Activated CD8-positive, alpha-beta memory T cell treated with anti-CD3 and anti-CD28 coated beads, Interleukin-2, amount 50 U/mL, for 1 hour (primary cell): ENCODE measurements at regions not wholly inside any gene's neighbourhood (a gene's known extent, or its start where the extent isn't known, plus 50 kb on each side); places are given as distances from the start of the nearest gene placed in this dataset.

Experiments used
- DNase-seq: peaks from one replicate; pipeline ENCODE4 v3.0.0-alpha.2; 2020; ENCODE audit errors: extremely low read depth

DNA sequence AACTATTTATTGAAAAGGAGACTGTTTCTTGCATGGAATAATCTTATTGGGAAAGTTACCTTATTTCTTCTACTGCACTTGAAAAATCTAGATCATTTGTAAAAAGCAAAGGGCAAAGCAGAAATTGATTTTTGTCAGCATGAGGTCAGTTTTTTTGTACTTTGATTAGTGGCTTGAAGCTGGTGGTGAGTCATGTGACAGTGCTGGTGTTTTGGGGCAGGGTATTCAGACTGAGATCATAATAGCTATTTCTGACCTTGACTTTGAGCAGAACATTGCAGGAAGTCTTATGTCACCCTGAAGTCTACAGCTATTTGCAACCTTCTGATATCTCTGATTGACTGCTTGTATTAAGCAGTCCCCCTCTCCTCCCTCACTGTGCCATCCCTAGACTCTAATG lies 66.3 kb upstream of the SORCS3 start:
- no peak for DNase-seq

GRCh38 chr10:104576611-104577010 lies 64.5 kb upstream of the SORCS3 start:
- DNase-seq: no peak

GRCh38 chr10:104577163-104577562 lies 63.9 kb upstream of the SORCS3 start:
- no peak for DNase-seq

DNA sequence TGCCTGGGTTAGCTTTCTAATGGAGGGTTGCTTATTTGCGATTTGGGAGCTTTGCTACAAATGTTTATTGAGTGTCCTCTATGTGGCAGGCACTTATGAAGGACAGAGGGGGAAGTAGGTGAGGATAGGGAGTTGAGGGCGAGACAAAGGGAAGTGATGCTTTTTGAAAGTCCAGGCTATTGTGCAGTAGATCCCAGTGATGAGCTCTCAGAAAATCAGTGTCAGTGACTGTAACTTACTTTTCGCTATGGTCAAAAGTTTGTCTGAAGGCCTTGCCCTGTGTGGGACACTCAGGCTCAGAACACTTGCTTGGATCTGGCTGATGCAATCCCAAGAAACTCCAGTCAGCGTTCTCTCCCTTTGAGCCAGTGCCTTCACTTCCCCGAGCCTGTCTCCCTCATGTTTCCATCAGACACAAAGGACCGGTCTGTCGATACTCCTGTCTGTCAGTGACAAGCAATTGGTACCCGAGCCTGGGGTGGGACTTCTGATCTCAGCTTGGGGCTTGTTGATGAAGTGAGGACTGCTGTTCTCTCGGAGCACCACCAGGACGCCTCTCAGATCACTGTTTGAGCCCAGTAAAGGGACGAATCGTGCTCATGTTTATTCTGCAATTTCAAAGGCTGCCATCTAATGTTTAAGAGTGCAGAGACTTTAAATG lies 63.1 kb upstream of the SORCS3 start:
- DNase-seq: no peak

DNA sequence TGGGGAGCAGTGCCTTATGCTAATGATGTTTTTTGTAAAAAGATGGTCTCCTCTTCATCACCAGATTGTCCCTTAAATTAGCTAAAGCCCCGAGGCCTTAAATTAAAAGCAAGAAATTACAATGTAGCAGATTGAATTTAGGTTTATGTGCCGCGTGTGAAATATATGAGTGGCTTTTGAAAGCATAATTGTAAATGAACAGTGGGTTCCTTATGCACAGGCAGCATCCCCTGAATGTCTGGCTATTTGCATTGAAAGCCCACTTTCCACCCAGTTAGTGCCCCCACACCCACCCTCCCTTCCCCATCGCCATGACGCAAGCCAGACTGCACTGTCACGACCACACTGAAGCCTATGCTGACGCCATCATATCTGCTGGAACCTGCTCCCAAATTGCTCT lies 62.4 kb upstream of the SORCS3 start:
- no peak for DNase-seq

DNA sequence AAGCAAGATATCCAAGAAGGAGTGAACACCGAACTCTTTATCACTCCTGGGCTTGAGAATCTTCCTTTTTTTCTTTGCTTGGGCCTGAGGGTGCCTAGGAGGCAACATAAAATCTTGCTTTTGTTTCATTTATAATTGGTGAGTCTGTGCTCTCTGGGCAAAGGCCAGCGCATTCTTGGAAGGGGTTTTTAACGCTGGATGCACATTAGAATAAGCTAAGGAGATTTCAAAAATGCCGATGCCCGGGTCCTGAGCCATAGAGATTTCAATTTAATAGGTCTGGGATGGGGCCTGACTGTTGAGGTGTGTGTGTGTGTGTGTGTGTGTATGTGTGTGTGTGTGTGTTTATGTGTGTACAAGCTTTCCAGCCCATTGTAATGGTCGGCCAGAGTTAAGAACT lies 62.0 kb upstream of the SORCS3 start:
- DNase-seq: no peak

DNA sequence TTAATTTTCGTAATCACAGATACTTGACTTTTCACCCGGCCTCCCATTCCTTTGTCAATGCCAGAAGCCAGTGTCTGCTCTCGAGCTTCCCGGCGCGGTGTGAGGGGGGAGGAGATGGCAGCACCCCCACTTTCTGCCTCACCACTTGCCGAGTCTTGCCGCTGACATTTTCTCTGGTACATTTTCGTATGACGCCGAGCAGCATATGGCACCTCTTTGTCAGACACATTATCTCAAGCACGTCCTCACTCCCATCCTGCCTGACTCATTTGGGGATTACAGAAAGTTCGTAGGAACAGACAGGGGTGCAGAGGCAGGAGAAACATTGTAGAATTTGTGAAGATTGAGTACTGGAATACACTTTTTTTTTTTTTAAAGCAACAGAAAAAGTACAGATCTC lies 60.8 kb upstream of the SORCS3 start:
- DNase-seq: no peak

DNA sequence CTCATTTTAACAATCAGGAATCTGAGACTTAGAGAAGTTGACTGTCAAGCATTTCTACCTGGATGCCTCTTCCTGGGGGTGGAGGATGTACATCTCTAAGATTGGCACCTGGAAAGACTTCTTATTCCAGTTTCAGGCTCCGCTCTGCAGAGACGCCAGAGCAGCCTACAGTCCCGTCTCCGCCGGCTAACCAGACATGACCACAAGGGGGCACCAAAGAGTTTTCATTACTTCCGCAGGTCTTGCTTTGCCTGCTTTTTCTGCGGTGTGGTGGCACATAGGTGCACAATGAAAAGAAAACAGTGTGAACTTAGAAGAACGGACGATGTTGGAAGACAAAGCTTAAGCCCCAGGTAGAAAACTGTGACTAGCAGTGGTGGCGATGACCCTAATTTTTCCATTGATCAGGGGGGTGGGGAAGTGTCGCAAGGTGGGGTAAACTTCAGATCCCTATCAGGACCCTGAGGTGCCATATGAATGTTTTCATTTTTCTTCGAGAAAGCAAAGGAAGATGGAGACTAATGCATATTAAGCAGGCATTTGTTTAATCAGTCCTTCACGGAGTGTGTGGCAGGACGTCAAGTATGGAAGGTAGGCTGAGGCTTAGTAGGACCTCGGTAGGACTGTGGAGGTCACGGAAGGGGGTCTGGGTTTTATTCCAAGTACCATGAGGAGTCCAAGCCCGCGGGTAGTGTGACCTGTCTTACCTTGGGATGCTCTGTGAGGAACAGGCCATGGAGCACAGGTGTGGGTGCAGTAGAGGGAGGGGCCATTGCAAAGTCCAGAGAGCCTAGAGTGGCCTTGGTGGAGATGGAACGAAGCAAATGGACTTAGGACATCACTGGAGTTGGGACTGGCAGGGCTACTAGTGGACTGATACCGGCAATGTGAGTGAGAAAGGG lies 60.1 kb upstream of the SORCS3 start:
- DNase-seq: peak; percentile 8

DNA sequence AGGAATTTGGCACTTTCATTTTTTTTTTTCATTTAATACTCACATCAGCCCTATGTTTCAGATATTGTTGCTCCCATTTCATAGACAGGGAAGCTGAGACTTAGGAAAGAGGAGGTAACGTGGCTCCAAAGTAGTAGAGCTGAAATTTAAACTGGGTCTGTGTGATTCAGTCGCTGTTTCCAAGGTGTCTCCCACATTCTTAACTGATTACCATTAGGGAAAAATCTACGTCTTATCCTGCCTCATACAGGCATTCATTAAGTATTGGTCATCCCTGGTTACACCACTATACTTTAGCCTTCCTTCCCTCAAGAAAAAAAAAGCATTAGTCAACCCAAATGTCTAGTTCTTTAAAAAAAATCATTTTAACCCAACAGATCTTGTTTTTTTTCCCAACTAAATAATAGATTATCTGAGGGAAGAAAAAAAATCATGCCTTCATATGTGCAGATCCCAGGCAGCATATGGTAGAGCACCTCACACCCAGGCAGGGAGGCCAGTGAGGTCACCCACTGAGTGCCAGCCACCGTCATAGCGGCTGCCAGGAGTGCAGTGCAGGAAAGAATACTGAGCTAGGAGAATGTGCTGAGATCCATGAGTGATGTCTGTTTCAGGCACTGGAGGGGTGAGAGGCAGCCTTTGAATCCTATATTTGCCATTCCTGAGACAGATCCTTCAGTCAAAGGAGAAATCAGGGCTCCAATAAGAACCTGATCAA lies 59.0 kb upstream of the SORCS3 start:
- no peak for DNase-seq

GRCh38 chr10:104582602-104582951 lies 58.5 kb upstream of the SORCS3 start:
- no peak for DNase-seq

- no peak for DNase-seq
Measured at GRCh38 chr10:104582966-104583365, 58.1 kb upstream of the SORCS3 start.

DNA sequence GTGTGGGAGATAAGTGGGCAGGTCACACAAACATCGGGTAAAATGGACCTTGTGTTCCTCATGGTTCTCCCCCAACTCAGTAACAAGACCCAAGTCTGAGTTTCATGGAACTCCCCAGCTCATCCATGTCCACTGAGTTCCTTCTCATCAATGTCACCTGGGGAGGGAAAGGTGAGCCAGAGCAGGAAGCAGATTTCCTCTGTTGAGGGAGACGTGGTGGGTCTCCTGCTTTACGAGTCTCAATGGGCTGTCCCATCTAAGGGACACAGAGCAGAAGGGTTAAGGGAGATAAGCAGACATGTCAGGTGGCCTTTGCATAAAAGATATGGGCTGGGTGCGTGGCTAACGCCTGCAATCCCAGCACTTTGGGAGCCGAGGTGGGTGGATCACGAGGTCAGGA lies 56.5 kb upstream of the SORCS3 start:
- DNase-seq: no peak

DNA sequence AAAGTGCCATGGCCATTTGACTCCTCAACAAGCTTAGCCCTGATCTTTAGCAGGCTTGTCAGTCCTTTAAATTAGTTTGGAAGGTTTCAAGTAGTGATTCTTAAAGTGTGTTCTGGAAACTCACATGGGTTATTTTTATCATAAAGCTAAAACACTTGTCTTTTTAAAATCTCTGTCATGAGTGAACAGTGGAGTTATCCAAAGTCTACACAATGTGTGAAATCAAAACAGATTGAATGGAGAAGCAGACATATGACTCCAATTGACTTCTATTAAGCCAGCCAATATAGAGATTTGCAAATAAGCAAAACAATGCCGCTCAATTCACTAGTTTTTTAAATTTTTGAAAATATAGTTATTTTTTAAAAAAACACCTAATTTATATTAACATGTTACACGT lies 53.3 kb upstream of the SORCS3 start:
- DNase-seq: no peak

GRCh38 chr10:104589431-104589830 lies 51.7 kb upstream of the SORCS3 start:
- DNase-seq: no peak

GRCh38 chr10:104589871-104590270 lies 51.2 kb upstream of the SORCS3 start:
- no peak for DNase-seq
